ENCODE measurements at regions not wholly inside any gene's neighbourhood (a gene's known extent, or its start where the extent isn't known, plus 50 kb on each side); places are given as distances from the start of the nearest gene placed in this dataset.

DNA sequence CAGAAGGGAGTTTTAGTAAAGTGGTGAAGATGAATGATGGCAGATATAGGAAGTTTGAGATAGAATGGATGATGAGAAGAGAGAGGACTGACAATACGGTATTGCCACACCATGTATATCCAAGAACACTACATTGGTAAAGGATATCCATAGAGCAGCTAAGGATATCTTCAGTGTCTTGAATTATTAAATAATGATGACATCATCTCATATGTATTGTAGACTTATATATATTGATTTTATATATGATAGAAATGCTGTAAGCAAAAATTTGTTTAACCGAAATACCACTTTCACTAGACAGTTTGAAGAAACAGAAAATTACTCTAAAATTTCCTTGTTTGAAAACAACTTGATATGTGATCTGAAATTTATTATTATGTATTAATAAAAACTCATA is 89.0 kb downstream of the SEPTIN7 start:
- Histone ChIP-seq H2AFZ (replicated peaks; ENCODE audit: low read length, poor library complexity) (no peak overlapping the region), H3K4me1 (ENCODE audit: control insufficient read depth, insufficient read depth, low read length) (no peaks in the 10 kb centered on the region), H3K9me1 (ENCODE audit: insufficient read depth, low read length) (no peaks in the 10 kb centered on the region; the same call in 1 of the 2 replicates), H2BK120ac (ENCODE audit: low read depth, low read length) (no peak overlapping the region), H3K79me1 (ENCODE audit: low read depth in 1 of 2, low read length in 2 of 2) (peaks cover 9 to 10% of the 10 kb centered on the region in 2 experiments; a peak in 3 of 4 replicates), H2AK9ac (replicated peaks; ENCODE audit: low read depth, low read length, poor library complexity) (no peak overlapping the region), H2BK5ac (ENCODE audit: low read depth, low read length, poor library complexity, severe bottlenecking) (no peak overlapping the region), H3K36me3 (ENCODE audit: control insufficient read depth, insufficient read depth, low read length) (peaks cover 16% of the 10 kb centered on the region), H4K8ac (ENCODE audit: low read depth in 2 of 2, low read length in 2 of 2) (no peak overlapping the region), H3K4me3 (ENCODE audit: insufficient read depth, low read depth, low read length) (no peak overlapping the region), H2BK20ac (ENCODE audit: low read depth, low read length) (no peak overlapping the region), H3K18ac (ENCODE audit: low read depth, low read length) (no peak overlapping the region), H4K20me1 (ENCODE audit: insufficient read depth, low read length) (no peaks in the 10 kb centered on the region), H3K56ac (ENCODE audit: extremely low read depth, insufficient read depth, low read length) (no peak overlapping the region), H3K23ac (ENCODE audit: low read depth, low read length) (no peak overlapping the region), H2AK5ac (ENCODE audit: low read depth, low read length) (no peak overlapping the region), H3K14ac (replicated peaks; ENCODE audit: low read depth, low read length) (no peak overlapping the region), H4K91ac (ENCODE audit: insufficient read depth, low read depth, low read length) (no peak overlapping the region), H2BK15ac (ENCODE audit: low read depth, low read length) (no peak overlapping the region), H3K27ac (ENCODE audit: insufficient read depth, low read length) (no peak overlapping the region), H3K4ac (ENCODE audit: low read depth, low read length) (no peak overlapping the region), H4K5ac (ENCODE audit: low read depth, low read length) (no peak overlapping the region), H3K27me3 (ENCODE audit: control insufficient read depth, insufficient read depth, low read length) (no peaks in the 10 kb centered on the region), H3K4me2 (ENCODE audit: low read depth, low read length) (no peak overlapping the region), H3K9ac (ENCODE audit: low read depth, low read length) (no peak overlapping the region), H3K9me3 (ENCODE audit: control insufficient read depth, insufficient read depth, low read length) (no peaks in the 10 kb centered on the region)
- TF ChIP-seq RCOR1 (IDR thresholded peaks at IDR 0.05; ENCODE audit: insufficient replicate concordance, low read length) = no peak
- in situ Hi-C loops (cut with MboI; ENCODE audit: low sequenced_read_pairs) = no loop called here
- ChIA-PET POLR2A (ENCODE audit: unreplicated experiment) (no interaction called here), CTCF (interaction anchor here (1.2 kb wide), 1 partner anchor 17 kb away, joined by 4 read pairs; no protein-coding TSS in a partner anchor)
- ATAC-seq (ENCODE audit: low read depth) = no peak
- DNase-seq = no peak
- dilution Hi-C loops (cut with HindIII; ENCODE audit: low sequenced_read_pairs, unreplicated experiment) = no loop called here
- no TSS peak for BruUV-seq (replicated peaks)
- intact Hi-C loops (cut with micrococcal nuclease) = loop anchor here (5.0 kb wide), 1 partner anchor 33 kb away; no protein-coding TSS in a partner anchor
- WGBS, 2 experiments (ENCODE audit: extremely low coverage in 2 of 2, insufficient read length in 1 of 2) = no CpG with 5 or more reads among the region's 2 CpGs
